ENCODE measurements at regions not wholly inside any gene's neighbourhood (a gene's known extent, or its start where the extent isn't known, plus 50 kb on each side); places are given as distances from the start of the nearest gene placed in this dataset.

GRCh38 chr16:82535262-82535661 lies 91.5 kb upstream of the CDH13 start:
- TF ChIP-seq CTCF (conservative IDR thresholded peaks at IDR 0.05): no peak
- TF ChIP-seq EZH2 (IDR thresholded peaks at IDR 0.05; ENCODE audit: low read depth): no peak

Data from PC-9 (cell line).